H1 (cell line): ENCODE measurements at regions not wholly inside any gene's neighbourhood (a gene's known extent, or its start where the extent isn't known, plus 50 kb on each side); places are given as distances from the start of the nearest gene placed in this dataset.

ENCODE experiments used
- CTCF ChIA-PET: fragments of 300-600 bp; sonication (Branson Sonifier 250); formaldehyde crosslinking; loops from one replicate; lab custom pipeline; 2021; ENCODE audit not compliant: partially characterized antibody; lab: Charles Lee
- POLR2A ChIA-PET: fragments of 300-600 bp; sonication (Branson Sonifier 250); formaldehyde crosslinking; loops from one replicate; lab custom pipeline; 2021; ENCODE audit warnings: inconsistent platforms; ENCODE audit not compliant: partially characterized antibody; lab: Charles Lee
- DNase-seq, 2 experiments: peaks; one replicate each; pipeline versions ENCODE4 v3.0.0 to v3.0.0-alpha.2; 2010 to 2022; ENCODE audit warnings: low spot score in 2 of 2, low read depth in 1 of 2, mixed read lengths in 1 of 2
- FAIRE-seq: peaks from 2 replicates; lab custom pipeline; 2011; peaks lifted over from hg19 to GRCh38; lab: Jason Lieb, UNC
- H2AFZ ChIP-seq: 2 replicates; pipeline ENCODE4 v1.8.1; 2012; ENCODE audit warnings: low read length, inconsistent platforms
- H2AK5ac ChIP-seq: 2 replicates; pipeline ENCODE4 v1.6.1; 2013; ENCODE audit warnings: low read depth, low read length
- H2BK120ac ChIP-seq: replicated peaks from 2 replicates; pipeline ENCODE3; 2013; ENCODE audit warnings: low read depth, low read length, inconsistent platforms
- H2BK12ac ChIP-seq: 2 replicates; pipeline ENCODE4 v1.6.1; 2013; ENCODE audit warnings: low read depth, low read length
- H2BK15ac ChIP-seq: 2 replicates; pipeline ENCODE4 v1.6.1; 2013; ENCODE audit warnings: low read length
- H2BK20ac ChIP-seq: 2 replicates; pipeline ENCODE4 v1.6.1; 2013; ENCODE audit warnings: low read length
- H2BK5ac ChIP-seq: 2 replicates; pipeline ENCODE4 v1.6.1; 2013; ENCODE audit warnings: low read depth, low read length
- H3K14ac ChIP-seq: 2 replicates; pipeline ENCODE4 v1.6.1; 2013; ENCODE audit warnings: inconsistent platforms; ENCODE audit not compliant: insufficient read length
- H3K18ac ChIP-seq: 2 replicates; pipeline ENCODE4 v1.6.1; 2013; ENCODE audit warnings: low read length; ENCODE audit errors: extremely low read depth
- H3K23ac ChIP-seq: 2 replicates; pipeline ENCODE4 v1.6.1; 2013; ENCODE audit warnings: inconsistent platforms; ENCODE audit not compliant: insufficient read length
- H3K23me2 ChIP-seq: 2 replicates; pipeline ENCODE4 v1.6.1; 2013; ENCODE audit warnings: low read depth, low read length
- H3K27ac ChIP-seq: 2 replicates; pipeline ENCODE4 v1.6.1; 2011; ENCODE audit warnings: low read depth, low read length, inconsistent platforms
- H3K27me3 ChIP-seq, 4 experiments: replicated peaks in 1 of 4; 1 replicate in 1 of 4; 2 replicates in 3 of 4; pipeline versions ENCODE4 v1.6.1 to v1.8.1; 2011 to 2013; ENCODE audit warnings: low read length in 3 of 4, mild to moderate bottlenecking in 3 of 4, inconsistent platforms in 2 of 4, mixed read lengths in 2 of 4, moderate library complexity in 1 of 4; ENCODE audit not compliant: control insufficient read depth in 3 of 4, insufficient read depth in 3 of 4; ENCODE audit errors: extremely low read depth in 1 of 4
- H3K36me3 ChIP-seq, 4 experiments: 2 replicates each; pipeline versions ENCODE4 v1.6.1 to v1.8.1; 2011 to 2013; ENCODE audit warnings: mild to moderate bottlenecking in 4 of 4, low read length in 3 of 4, moderate library complexity in 2 of 4, control low read depth in 1 of 4, inconsistent platforms in 1 of 4; ENCODE audit not compliant: insufficient read depth in 4 of 4, control insufficient read depth in 2 of 4
- H3K4ac ChIP-seq: replicated peaks from 2 replicates; pipeline ENCODE3; 2013; ENCODE audit warnings: low read length, low read depth, mixed read lengths, inconsistent platforms; ENCODE audit not compliant: insufficient read length
- H3K4me1 ChIP-seq, 4 experiments: replicated peaks in 1 of 4; 1 replicate in 1 of 4; 2 replicates in 3 of 4; pipeline versions ENCODE4 v1.6.1 to v1.8.1; 2011 to 2013; ENCODE audit warnings: low read length in 3 of 4, inconsistent platforms in 2 of 4, mixed read lengths in 1 of 4; ENCODE audit not compliant: insufficient read depth in 4 of 4, control insufficient read depth in 3 of 4
- H3K4me2 ChIP-seq, 2 experiments: 2 replicates each; pipeline versions ENCODE4 v1.6.1 to v1.8.1; 2011 to 2013; ENCODE audit warnings: low read depth in 2 of 2, low read length in 2 of 2, control low read depth in 1 of 2, inconsistent platforms in 1 of 2, mild to moderate bottlenecking in 1 of 2; ENCODE audit not compliant: insufficient read depth in 1 of 2
- H3K4me3 ChIP-seq, 4 experiments: fragments of 200-600, 300-600 bp in 1 of 4; sonication (generic), shearing (Covaris generic), sonication (Bioruptor Twin) in 1 of 4; 2 replicates each; pipeline versions ENCODE4 v1.5.1 to v1.8.1; 2011 to 2016; ENCODE audit warnings: low read length in 4 of 4, low read depth in 3 of 4, control low read depth in 2 of 4, inconsistent platforms in 2 of 4, mild to moderate bottlenecking in 2 of 4, mixed read lengths in 1 of 4, moderate library complexity in 1 of 4; ENCODE audit not compliant: insufficient read depth in 2 of 4; ENCODE audit errors: extremely low read depth in 1 of 4
- H3K56ac ChIP-seq: replicated peaks from 2 replicates; pipeline ENCODE3; 2013; ENCODE audit warnings: low read depth, mild to moderate bottlenecking, mixed read lengths, low read length, inconsistent platforms; ENCODE audit not compliant: insufficient read length
- H3K79me1 ChIP-seq: 2 replicates; pipeline ENCODE4 v1.6.1; 2013; ENCODE audit warnings: low read depth, low read length, control low read depth
- H3K79me2 ChIP-seq, 2 experiments: 2 replicates each; pipeline versions ENCODE4 v1.6.1 to v1.8.1; 2012 to 2013; ENCODE audit warnings: low read length in 2 of 2, mild to moderate bottlenecking in 2 of 2, inconsistent platforms in 1 of 2; ENCODE audit not compliant: insufficient read depth in 2 of 2, control insufficient read depth in 1 of 2
- H3K9ac ChIP-seq, 4 experiments: replicated peaks in 1 of 4; 1 replicate in 1 of 4; 2 replicates in 3 of 4; pipeline versions ENCODE4 v1.6.1 to v1.8.1; 2011 to 2013; ENCODE audit warnings: low read depth in 3 of 4, low read length in 3 of 4, control low read depth in 2 of 4, mild to moderate bottlenecking in 2 of 4, moderate library complexity in 2 of 4, inconsistent platforms in 1 of 4; ENCODE audit errors: extremely low read depth in 1 of 4
- H3K9me3 ChIP-seq, 2 experiments: 2 replicates each; pipeline versions ENCODE4 v1.6.1 to v1.8.1; 2012 to 2013; ENCODE audit warnings: mild to moderate bottlenecking in 2 of 2, moderate library complexity in 2 of 2, control low read depth in 1 of 2, inconsistent platforms in 1 of 2, low read depth in 1 of 2, low read length in 1 of 2, mixed read lengths in 1 of 2; ENCODE audit not compliant: insufficient read depth in 2 of 2
- H4K20me1 ChIP-seq, 2 experiments: replicated peaks in 1 of 2; 2 replicates each; pipeline versions ENCODE3 to v1.8.1; 2011 to 2013; ENCODE audit warnings: inconsistent platforms in 2 of 2, low read length in 2 of 2, mild to moderate bottlenecking in 1 of 2; ENCODE audit not compliant: insufficient read depth in 2 of 2, control insufficient read depth in 1 of 2
- H4K5ac ChIP-seq: 2 replicates; pipeline ENCODE4 v1.6.1; 2013; ENCODE audit warnings: low read length, low read depth, mixed read lengths, inconsistent platforms; ENCODE audit not compliant: insufficient read length
- H4K8ac ChIP-seq: 2 replicates; pipeline ENCODE4 v1.8.0; 2013; ENCODE audit warnings: mild to moderate bottlenecking, moderate library complexity, low read length, inconsistent platforms; ENCODE audit not compliant: insufficient read depth; ENCODE audit errors: extremely low read depth
- H4K91ac ChIP-seq: replicated peaks from 2 replicates; pipeline ENCODE3; 2013; ENCODE audit warnings: low read length, mixed read lengths, inconsistent platforms; ENCODE audit not compliant: insufficient read length
- BCL11A ChIP-seq, 2 experiments: IDR thresholded peaks; one replicate each; pipeline ENCODE4 v1.6.1; 2011; ENCODE audit warnings: low read depth in 2 of 2, low read length in 2 of 2, mild to moderate bottlenecking in 2 of 2
- CEBPB ChIP-seq: IDR thresholded peaks from 2 replicates; pipeline ENCODE4 v1.6.1; 2012; ENCODE audit warnings: low read depth, low read length
- CTBP2 ChIP-seq: IDR thresholded peaks from 2 replicates; pipeline ENCODE4 v1.7.0; 2011; ENCODE audit warnings: borderline replicate concordance, mild to moderate bottlenecking, moderate library complexity, mixed read lengths, low read length; ENCODE audit not compliant: insufficient read depth, insufficient read length
- E2F6 ChIP-seq: IDR thresholded peaks from 2 replicates; pipeline ENCODE4 v1.6.1; 2012; ENCODE audit warnings: inconsistent platforms
- FOSL1 ChIP-seq: IDR thresholded peaks from 2 replicates; pipeline ENCODE4 v1.6.1; 2011; ENCODE audit warnings: mild to moderate bottlenecking, low read depth, low read length, moderate library complexity; ENCODE audit not compliant: insufficient read depth
- HDAC2 ChIP-seq, 2 experiments: fragments of 300-600 bp in 1 of 2; sonication (generic) in 1 of 2; IDR thresholded peaks; 2 replicates each; pipeline ENCODE4 v1.6.1; 2011 to 2012; ENCODE audit warnings: low read depth in 2 of 2, low read length in 2 of 2, mild to moderate bottlenecking in 2 of 2, moderate library complexity in 2 of 2, borderline replicate concordance in 1 of 2, inconsistent platforms in 1 of 2
- HDAC6 ChIP-seq: IDR thresholded peaks from one replicate; pipeline ENCODE4 v1.7.1; 2012; ENCODE audit warnings: low read depth, mild to moderate bottlenecking, inconsistent platforms, low read length, moderate library complexity
- KDM5A ChIP-seq: fragments of 200-600 bp; IDR thresholded peaks from 2 replicates; pipeline ENCODE4 v1.7.1; 2012; ENCODE audit warnings: mild to moderate bottlenecking, low read length, inconsistent platforms, mixed read lengths
- POLR2AphosphoS5 ChIP-seq: IDR thresholded peaks from 2 replicates; pipeline ENCODE4 v1.6.1; 2011; ENCODE audit warnings: low read depth, low read length
- RFX5 ChIP-seq: IDR thresholded peaks from 2 replicates; pipeline ENCODE4 v1.6.1; 2011; ENCODE audit warnings: low read depth, low read length, improper control_type of control experiment, borderline replicate concordance
- SIX5 ChIP-seq: IDR thresholded peaks from 2 replicates; pipeline ENCODE4 v1.6.1; 2011; ENCODE audit warnings: mild to moderate bottlenecking, low read depth, low read length
- ZNF274 ChIP-seq: IDR thresholded peaks from 2 replicates; pipeline ENCODE4 v1.7.0; 2012; ENCODE audit warnings: low read length, borderline replicate concordance; ENCODE audit errors: extremely low read depth
- WGBS, 2 experiments: shearing (Covaris generic) in 1 of 2; methylation state at CpG; one replicate each; pipeline versions ENCODE4 v1.1.6 to v1.1.7; 2013 to 2015; ENCODE audit warnings: low lambda C conversion rate in 2 of 2, mixed read lengths in 2 of 2, inconsistent platforms in 1 of 2, low coverage in 1 of 2, missing lambda C conversion rate in 1 of 2; ENCODE audit not compliant: insufficient replicate concordance in 2 of 2, insufficient coverage in 1 of 2, insufficient read length in 1 of 2; ENCODE audit errors: extremely low coverage in 1 of 2, missing lambda C conversion rate in 1 of 2; 5-methylcytosine and 5-hydroxymethylcytosine counted together

DNA sequence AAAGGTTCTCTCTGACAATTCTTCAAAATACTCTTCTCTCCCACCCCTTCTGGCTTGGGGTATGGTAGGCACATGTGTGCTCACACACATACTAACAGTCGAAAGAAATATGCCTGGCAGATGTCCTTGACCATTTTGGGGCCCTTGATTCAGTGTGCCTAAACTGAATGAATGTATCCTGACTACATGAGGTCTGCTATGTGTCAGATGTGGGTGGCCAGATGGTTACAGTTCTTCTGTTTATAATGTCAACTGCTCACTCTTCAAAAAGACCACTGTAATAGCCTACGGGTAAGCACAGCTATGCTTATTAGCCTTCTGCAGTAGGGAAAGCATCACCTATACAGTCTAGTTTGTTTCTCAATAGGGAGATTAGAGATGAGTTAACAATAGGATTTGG lies 63.7 kb upstream of the VEGFC start:
- no peak for FAIRE-seq

More for the DNA sequence above, 63.7 kb upstream of the VEGFC start:
- no peak overlapping the region for H2AK5ac ChIP-seq
- no peak overlapping the region for H2BK20ac ChIP-seq
- no peak overlapping the region for H3K27ac ChIP-seq
- no peaks in the 10 kb centered on the region for H4K20me1 ChIP-seq
- no peak overlapping the region for H4K5ac ChIP-seq
- H2BK120ac ChIP-seq: no peak overlapping the region
- H4K91ac ChIP-seq: no peak overlapping the region
- H3K9me3 ChIP-seq: no peaks in the 10 kb centered on the region
- ChIA-PET CTCF (interaction anchor here (1.5 kb wide), 1 partner anchor 17 kb away, joined by 3 read pairs; no protein-coding TSS in a partner anchor), POLR2A (no interaction called here)
- H3K79me2 ChIP-seq: no peaks in the 10 kb centered on the region
- DNase-seq: no peak
- TF ChIP-seq CEBPB (no peak), ZNF274 (no peak), HDAC2 (IDR thresholded peaks at IDR 0.05; ENCODE audit: borderline replicate concordance in 1 of 2, low read depth in 2 of 2, low read length in 2 of 2) (no peak), CTBP2 (no peak), FOSL1 (no peak), E2F6 (no peak), HDAC6 (no peak), KDM5A (no peak), RFX5 (no peak), BCL11A (IDR thresholded peaks at IDR 0.05; ENCODE audit: low read depth in 2 of 2, low read length in 2 of 2) (no peak), SIX5 (no peak), POLR2AphosphoS5 (no peak)
- no peak overlapping the region for H2BK15ac ChIP-seq
- H3K9ac ChIP-seq: no peak overlapping the region
- 97% methylated on average over 2 of the region's 2 CpGs; no CpG with 5 or more reads in 1 of the 2 experiments for WGBS, 2 experiments
- H2AFZ ChIP-seq: no peak overlapping the region
- no peaks in the 10 kb centered on the region for H3K27me3 ChIP-seq
- no peaks in the 10 kb centered on the region for H3K23me2 ChIP-seq
- H3K14ac ChIP-seq: no peak overlapping the region
- no peaks in the 10 kb centered on the region for H3K36me3 ChIP-seq
- H3K4me3 ChIP-seq: no peak overlapping the region
- no peaks in the 10 kb centered on the region for H3K4me1 ChIP-seq
- no peak overlapping the region for H2BK12ac ChIP-seq
- H3K23ac ChIP-seq: no peak overlapping the region
- no peak overlapping the region for H3K56ac ChIP-seq
- H4K8ac ChIP-seq: no peak overlapping the region
- H2BK5ac ChIP-seq: no peak overlapping the region
- H3K79me1 ChIP-seq: no peaks in the 10 kb centered on the region
- H3K18ac ChIP-seq: no peak overlapping the region
- no peak overlapping the region for H3K4ac ChIP-seq
- no peak overlapping the region for H3K4me2 ChIP-seq
